Keratinocyte (primary cell): ENCODE measurements at regions not wholly inside any gene's neighbourhood (a gene's known extent, or its start where the extent isn't known, plus 50 kb on each side); places are given as distances from the start of the nearest gene placed in this dataset.

ENCODE experiments used
- DNase-seq: peaks from one replicate; pipeline ENCODE4 v3.0.0-alpha.2; 2011; ENCODE audit warnings: low read depth, missing footprints, low spot score
- FAIRE-seq: peaks from 2 replicates; lab custom pipeline; 2011; peaks lifted over from hg19 to GRCh38; lab: Jason Lieb, UNC
- H2AFZ ChIP-seq: 2 replicates; pipeline ENCODE4 v1.6.0; 2012; ENCODE audit warnings: low read length, control low read depth, inconsistent platforms; ENCODE audit not compliant: control insufficient read depth
- H3K27ac ChIP-seq: 2 replicates; pipeline ENCODE4 v1.5.1; 2011; ENCODE audit warnings: low read length; ENCODE audit not compliant: control insufficient read depth, insufficient read depth
- H3K27me3 ChIP-seq: 3 replicates; pipeline ENCODE4 v1.6.0; 2011; ENCODE audit warnings: low read length; ENCODE audit not compliant: control insufficient read depth, insufficient read depth; ENCODE audit errors: extremely low read depth
- H3K36me3 ChIP-seq, 2 experiments: 2 replicates in 1 of 2; 3 replicates in 1 of 2; pipeline ENCODE4 v1.5.1; 2011; ENCODE audit warnings: low read length in 2 of 2, mild to moderate bottlenecking in 1 of 2; ENCODE audit not compliant: control insufficient read depth in 2 of 2, insufficient read depth in 2 of 2; ENCODE audit errors: extremely low read depth in 1 of 2
- H3K4me1 ChIP-seq: 3 replicates; pipeline ENCODE4 v1.5.1; 2011; ENCODE audit warnings: low read length; ENCODE audit not compliant: control insufficient read depth, insufficient read depth; ENCODE audit errors: extremely low read depth
- H3K4me2 ChIP-seq: 3 replicates; pipeline ENCODE4 v1.6.0; 2011; ENCODE audit warnings: low read depth, low read length; ENCODE audit not compliant: control insufficient read depth, insufficient read depth; ENCODE audit errors: extremely low read depth
- H3K4me3 ChIP-seq, 3 experiments: fragments of 200-600 bp in 1 of 3; sonication (generic) in 1 of 3; 2 replicates in 2 of 3; 3 replicates in 1 of 3; pipeline ENCODE4 v1.5.1; 2011 to 2016; ENCODE audit warnings: low read length in 3 of 3, mild to moderate bottlenecking in 3 of 3, control low read depth in 2 of 3, inconsistent platforms in 1 of 3, low read depth in 1 of 3, mixed read lengths in 1 of 3, mixed run types in 1 of 3, moderate library complexity in 1 of 3; ENCODE audit not compliant: control insufficient read depth in 2 of 3, insufficient read depth in 2 of 3; ENCODE audit errors: extremely low read depth in 1 of 3
- H3K79me2 ChIP-seq: 2 replicates; pipeline ENCODE4 v1.6.0; 2012; ENCODE audit warnings: low read length; ENCODE audit not compliant: control insufficient read depth, insufficient read depth
- H3K9ac ChIP-seq: 3 replicates; pipeline ENCODE4 v1.6.0; 2011; ENCODE audit warnings: low read length; ENCODE audit not compliant: control insufficient read depth, insufficient read depth; ENCODE audit errors: extremely low read depth
- H3K9me1 ChIP-seq: 3 replicates; pipeline ENCODE4 v1.6.0; 2011; ENCODE audit warnings: low read length; ENCODE audit not compliant: control insufficient read depth, insufficient read depth; ENCODE audit errors: extremely low read depth
- H3K9me3 ChIP-seq: 2 replicates; pipeline ENCODE4 v1.5.1; 2012; ENCODE audit warnings: low read depth, low read length; ENCODE audit not compliant: control insufficient read depth
- H4K20me1 ChIP-seq: 3 replicates; pipeline ENCODE4 v1.6.0; 2011; ENCODE audit warnings: low read length; ENCODE audit not compliant: control insufficient read depth, insufficient read depth; ENCODE audit errors: extremely low read depth
- CTCF ChIP-seq, 3 experiments: IDR thresholded peaks in 1 of 3; conservative IDR thresholded peaks in 1 of 3; optimal IDR thresholded peaks in 1 of 3; 2 replicates in 2 of 3; 3 replicates in 1 of 3; pipeline versions ENCODE3 to v1.5.1; 2011; ENCODE audit warnings: low read length in 3 of 3, mild to moderate bottlenecking in 3 of 3, moderate library complexity in 2 of 3, control low read depth in 1 of 3, inconsistent platforms in 1 of 3; ENCODE audit not compliant: insufficient read depth in 2 of 3; ENCODE audit errors: extremely low read depth in 1 of 3
- EZH2 ChIP-seq: IDR thresholded peaks from one replicate; pipeline ENCODE4 v1.6.1; 2012; ENCODE audit warnings: inconsistent platforms, mild to moderate bottlenecking, low read length, moderate library complexity
- dilution Hi-C: fragments of 300-500 bp; cut with MboI; formaldehyde crosslinking; loops from one replicate; pipeline ENCODE4 v1.7.0; 2020; ENCODE audit warnings: low sequenced_read_pairs; ENCODE audit not compliant: extremely low pct_ligation_motif_present

- Histone ChIP-seq H3K4me3 (no peak overlapping the region), H2AFZ (no peak overlapping the region), H3K4me1 (no peaks in the 10 kb centered on the region), H3K27ac (no peak overlapping the region), H3K79me2 (no peaks in the 10 kb centered on the region), H3K36me3 (no peaks in the 10 kb centered on the region), H3K9me1 (no peaks in the 10 kb centered on the region), H3K27me3 (no peaks in the 10 kb centered on the region), H3K9me3 (no peaks in the 10 kb centered on the region), H3K4me2 (no peak overlapping the region), H4K20me1 (no peaks in the 10 kb centered on the region), H3K9ac (no peak overlapping the region)
- FAIRE-seq = no peak
- no peak for DNase-seq
- dilution Hi-C loops = no loop called here
- TF ChIP-seq EZH2 (no peak), CTCF (optimal IDR thresholded peaks at IDR 0.05 in 1 of 3, IDR thresholded peaks at IDR 0.05 in 1 of 3, conservative IDR thresholded peaks at IDR 0.05 in 1 of 3; ENCODE audit: extremely low read depth in 1 of 3, insufficient read depth in 2 of 3, low read length in 3 of 3) (no peak)
Observed at GRCh38 chr2:16073471-16073870, 133.1 kb downstream of the MYCN start.

- H3K4me2 ChIP-seq = no peak overlapping the region
- no peak overlapping the region for H3K9ac ChIP-seq
- H3K4me3 ChIP-seq = no peak overlapping the region
- H3K27ac ChIP-seq = no peak overlapping the region
- H3K36me3 ChIP-seq = no peaks in the 10 kb centered on the region
- TF ChIP-seq CTCF (optimal IDR thresholded peaks at IDR 0.05 in 1 of 3, IDR thresholded peaks at IDR 0.05 in 1 of 3, conservative IDR thresholded peaks at IDR 0.05 in 1 of 3; ENCODE audit: extremely low read depth in 1 of 3, insufficient read depth in 2 of 3, low read length in 3 of 3) (no peak), EZH2 (no peak)
- no peaks in the 10 kb centered on the region for H3K79me2 ChIP-seq
- H3K9me1 ChIP-seq = no peaks in the 10 kb centered on the region
- dilution Hi-C loops = no loop called here
- no peak for FAIRE-seq
- no peak for DNase-seq
- no peaks in the 10 kb centered on the region for H3K4me1 ChIP-seq
- H3K27me3 ChIP-seq = no peaks in the 10 kb centered on the region
- no peaks in the 10 kb centered on the region for H4K20me1 ChIP-seq
- H3K9me3 ChIP-seq = no peaks in the 10 kb centered on the region
- no peak overlapping the region for H2AFZ ChIP-seq
Observed at GRCh38 chr2:16072638-16073290, 132.4 kb downstream of the MYCN start.
